SIG-M5 (cell line): ENCODE measurements at regions not wholly inside any gene's neighbourhood (a gene's known extent, or its start where the extent isn't known, plus 50 kb on each side); places are given as distances from the start of the nearest gene placed in this dataset.

Source experiments
- DNase-seq: peaks from one replicate; lab custom pipeline; 2025; lab: John Stamatoyannopoulos, UW

DNA sequence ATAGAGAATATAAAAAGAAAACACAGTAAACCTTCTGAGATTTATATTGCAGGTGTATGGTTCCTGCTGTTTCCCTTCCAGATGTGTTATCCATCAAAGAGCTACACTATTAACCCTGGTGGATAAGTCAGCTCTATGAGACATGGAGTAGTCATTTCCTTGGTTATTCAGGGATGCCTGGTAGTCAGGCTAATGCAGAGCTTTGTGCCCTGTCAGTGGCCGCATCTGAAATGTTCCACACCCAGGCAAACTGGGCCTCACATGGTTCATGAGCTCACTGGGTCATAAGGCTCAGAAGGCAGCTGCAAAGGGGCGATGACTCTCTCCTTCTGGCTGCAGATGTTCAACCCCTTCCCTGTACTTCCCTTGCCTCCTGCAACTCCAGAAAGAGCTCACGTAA, 473.6 kb downstream of the EPHA7 start:
- no peak for DNase-seq

DNA sequence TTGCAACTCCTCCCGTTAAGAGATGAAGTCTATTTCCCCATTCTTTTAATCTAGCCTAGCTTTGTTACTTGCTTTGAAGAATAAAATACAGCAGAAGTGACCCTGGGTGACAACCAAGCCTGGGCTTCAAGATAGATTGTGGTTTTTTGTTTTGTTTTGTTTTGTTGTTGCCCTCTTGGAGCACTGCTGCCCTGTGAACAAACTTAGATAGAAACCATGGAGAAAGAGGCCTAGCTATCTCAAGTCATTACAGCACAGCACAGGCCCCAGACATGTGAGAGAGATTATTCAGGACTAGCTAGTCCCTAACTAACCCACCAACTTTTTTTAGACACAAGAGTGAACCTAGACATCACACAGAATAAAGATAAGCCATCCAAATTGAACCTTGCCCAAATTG, 475.2 kb downstream of the EPHA7 start:
- DNase-seq: no peak

DNA sequence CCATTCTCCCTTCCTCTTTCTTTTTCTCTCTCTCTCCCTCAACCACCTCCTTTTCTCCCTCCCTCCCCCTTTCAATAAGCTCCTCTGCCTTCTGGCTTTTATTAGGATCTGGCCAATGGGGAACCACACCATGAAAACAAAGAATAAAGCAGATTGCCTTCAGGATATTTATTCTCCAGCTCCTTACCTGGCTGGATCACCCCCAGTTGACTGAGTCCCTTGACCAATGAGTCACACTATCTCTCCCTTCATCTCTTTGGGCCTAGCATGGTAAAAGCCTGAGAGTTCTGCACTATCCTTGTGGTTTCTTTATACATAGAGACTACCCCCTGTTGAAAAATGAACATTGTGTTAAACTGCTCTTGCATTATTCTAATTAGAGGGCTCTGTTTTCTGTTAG, 476.8 kb downstream of the EPHA7 start:
- DNase-seq: no peak

DNA sequence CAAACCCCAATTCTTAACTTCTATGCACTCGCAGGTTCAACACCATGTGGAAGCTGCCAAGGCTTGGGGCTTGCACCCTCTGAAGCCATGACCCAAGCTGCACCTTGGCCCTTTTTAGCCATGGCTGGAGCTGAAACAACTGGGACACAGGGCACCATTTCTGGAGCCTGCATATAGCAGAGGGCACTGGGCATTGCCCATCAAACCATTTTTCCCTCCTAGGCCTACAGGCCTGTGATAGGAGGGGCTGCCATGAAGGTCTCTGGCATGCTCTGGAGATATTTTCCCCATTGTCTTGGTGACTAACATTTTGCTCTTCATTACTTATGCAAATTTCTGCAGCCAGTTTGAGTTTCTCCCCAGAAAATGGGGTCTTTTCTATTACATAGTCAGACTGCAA, 484.7 kb downstream of the EPHA7 start:
- DNase-seq: no peak

DNA sequence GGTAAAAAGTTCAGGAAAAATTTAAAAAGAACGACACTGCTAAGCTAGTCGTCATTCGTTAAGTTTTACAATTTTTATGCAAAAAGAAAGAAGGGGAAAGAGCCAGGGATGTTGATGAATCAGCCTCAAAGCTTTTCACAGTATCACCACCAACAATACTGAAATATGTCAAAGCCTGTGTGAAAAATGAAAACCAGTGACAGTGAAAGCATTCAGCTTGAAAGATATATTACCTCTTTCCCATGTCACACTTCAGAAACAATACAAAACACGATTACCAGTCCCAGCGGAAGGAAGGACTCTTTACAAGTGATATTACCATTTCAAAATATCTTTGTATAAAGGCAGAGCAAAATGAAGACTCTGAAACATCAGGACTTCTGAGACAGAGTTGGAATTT, 489.2 kb downstream of the EPHA7 start:
- DNase-seq: no peak

DNA sequence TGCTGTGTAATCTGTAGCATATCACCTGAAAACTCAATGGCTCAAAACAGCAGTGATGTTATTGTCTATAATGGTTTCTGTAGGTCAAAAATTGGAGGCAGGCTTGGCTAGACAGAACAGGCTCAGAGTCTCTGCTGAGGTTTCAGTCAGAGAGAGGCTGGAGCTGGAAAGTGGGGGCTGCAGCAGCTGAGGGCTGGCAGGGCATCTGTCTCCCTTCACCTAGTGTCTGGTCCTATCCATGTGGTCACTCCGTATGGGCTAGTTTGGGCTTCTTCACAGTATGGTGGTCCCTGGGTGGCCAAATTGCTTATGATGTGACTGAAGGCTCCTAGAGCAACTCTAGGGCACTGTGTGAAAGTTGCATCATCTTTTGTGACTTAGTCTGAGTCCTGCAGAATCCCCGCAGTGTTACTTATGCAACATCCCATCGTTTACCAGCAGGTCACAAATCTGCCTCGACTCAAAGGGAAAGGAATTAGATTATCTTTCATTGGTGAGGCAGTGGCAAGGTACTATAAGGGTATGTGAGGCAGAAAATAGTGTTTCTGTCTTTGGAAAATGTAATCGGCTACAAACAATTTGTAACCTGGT, 497.0 kb downstream of the EPHA7 start:
- DNase-seq: no peak

DNA sequence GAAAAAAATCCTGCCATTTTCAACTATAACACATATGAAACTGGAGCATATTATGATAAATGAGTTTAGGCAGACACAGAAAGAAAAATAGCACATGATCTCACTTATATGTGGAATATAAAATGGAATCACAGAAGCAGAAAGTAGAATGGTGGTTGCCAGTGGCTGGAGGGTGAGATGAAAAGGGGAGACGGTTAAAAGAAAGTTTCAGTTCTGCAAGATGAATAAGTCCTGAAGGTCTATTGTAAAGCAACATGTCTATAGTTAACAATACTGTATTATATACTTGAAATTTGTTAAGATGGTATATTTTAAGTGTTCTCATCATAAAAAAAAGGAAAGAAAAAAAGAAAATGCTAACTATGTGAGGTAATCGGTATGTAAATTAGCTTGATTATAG, 503.9 kb downstream of the EPHA7 start:
- DNase-seq: no peak

DNA sequence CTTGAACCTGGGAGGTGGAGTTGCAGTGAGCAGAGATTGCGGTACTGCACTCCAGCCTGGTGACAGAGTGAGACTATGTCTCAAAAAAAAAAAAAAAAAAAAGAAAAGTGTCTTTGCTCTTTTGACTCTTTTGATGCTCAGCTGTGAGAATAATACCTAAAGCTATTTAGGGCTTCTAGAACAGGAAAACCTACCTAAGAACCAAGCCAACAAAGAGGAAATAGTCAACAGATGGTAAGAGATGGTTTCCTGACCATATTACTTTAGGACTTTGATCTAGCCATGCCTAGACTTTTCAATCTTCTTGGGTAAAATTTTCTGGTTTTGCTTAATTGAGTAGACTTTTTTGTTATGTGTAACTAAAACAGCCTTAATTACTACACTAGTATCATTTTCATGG, 508.1 kb downstream of the EPHA7 start:
- DNase-seq: no peak

DNA sequence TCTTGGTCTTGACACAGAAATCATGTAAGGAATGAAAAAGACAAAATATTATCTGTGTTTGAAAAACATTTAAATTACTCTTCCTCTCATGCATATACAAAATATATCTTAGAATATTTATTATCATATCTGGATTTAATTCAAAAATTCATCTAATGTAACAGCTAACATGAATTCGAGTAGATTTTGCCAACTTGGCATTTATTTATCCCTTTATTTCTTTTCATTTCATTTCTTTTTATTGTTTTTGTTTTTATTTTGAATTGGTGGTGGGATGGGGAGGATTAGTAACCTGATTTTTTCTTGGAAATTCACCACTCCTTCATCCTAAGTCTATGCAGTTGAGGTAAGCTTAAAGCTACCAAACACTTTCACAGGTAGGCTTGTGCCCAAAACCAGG, 508.7 kb downstream of the EPHA7 start:
- DNase-seq: no peak

DNA sequence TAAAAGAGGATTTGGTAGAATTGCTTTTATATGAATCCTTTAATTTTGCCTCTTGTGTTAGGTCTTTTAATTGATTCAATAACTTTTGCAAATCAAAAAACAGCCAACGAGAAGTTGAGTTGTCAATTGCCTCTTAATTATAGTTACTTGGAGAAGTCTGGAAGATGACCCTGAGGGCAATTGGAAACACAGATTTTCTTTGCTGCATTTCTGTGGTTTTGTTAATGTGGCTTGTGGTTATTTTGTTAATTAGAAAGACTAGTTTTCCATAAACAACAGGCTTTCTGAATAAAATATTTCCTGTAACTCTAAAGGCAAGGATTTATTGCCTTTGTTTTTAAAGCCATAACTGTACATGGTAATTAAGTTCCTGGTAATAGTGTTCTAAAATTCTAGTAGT, 513.0 kb downstream of the EPHA7 start:
- DNase-seq: no peak

DNA sequence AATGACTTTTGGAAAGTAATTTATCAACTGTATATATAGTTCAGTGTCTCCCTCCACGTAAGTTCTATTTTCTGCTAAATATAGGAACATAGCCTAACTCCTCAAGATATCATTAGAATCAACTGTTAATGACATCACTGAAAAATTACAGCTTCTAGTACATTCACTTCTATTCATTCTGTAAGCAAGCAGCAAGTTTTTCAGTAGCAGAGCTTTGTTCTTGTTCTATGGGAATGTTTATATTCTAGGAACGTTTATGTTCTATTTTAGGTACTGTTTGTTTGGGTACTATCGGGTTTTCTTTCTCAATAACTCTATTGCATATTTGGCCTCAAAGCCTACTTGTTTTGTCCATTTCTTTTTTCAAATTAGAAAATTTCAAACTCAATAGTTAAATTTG, 525.6 kb downstream of the EPHA7 start:
- no peak for DNase-seq

DNA sequence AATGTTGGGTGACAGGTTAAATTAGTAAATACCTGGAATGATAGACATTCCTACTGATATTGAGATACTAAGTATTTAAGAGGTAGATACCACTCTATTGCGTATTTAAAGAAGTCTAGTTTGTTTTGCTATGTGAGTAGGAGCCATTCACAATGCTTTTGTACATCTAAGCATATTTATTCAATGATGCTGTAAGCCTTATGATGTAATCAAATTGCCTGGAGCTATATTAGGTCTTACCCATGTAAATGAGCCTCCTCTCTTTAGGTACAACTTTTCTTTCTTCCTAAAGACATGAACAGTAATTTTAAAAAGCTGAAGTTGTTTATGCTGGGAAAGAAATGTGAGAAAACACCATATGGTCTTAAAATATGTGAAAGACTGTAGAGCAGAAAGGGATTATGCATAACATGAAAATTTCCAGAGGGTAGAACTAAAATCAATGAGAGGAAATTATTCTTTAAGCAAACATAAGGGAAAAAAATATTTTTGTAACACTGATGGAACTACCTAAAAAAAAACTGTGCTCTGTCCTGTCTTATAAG, 526.7 kb downstream of the EPHA7 start:
- no peak for DNase-seq

DNA sequence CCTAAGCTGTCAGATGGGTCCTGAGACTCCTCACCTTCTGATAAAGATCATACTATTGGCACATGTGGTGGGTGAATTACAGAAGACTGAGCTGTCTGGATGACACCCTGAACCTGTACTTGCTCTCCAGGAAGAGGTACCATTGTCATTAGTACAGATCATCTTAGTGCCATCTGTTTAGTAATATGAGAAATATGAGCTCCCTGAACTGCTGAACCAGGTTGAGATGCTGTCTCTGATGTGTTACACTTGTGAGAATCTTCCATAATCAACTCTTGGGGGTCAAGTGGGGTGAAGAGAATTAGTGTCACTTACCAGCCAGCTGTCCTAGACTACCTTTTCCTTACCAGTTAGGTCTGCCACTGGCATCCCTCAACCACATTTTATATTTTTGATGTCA, 531.0 kb downstream of the EPHA7 start:
- DNase-seq: no peak

DNA sequence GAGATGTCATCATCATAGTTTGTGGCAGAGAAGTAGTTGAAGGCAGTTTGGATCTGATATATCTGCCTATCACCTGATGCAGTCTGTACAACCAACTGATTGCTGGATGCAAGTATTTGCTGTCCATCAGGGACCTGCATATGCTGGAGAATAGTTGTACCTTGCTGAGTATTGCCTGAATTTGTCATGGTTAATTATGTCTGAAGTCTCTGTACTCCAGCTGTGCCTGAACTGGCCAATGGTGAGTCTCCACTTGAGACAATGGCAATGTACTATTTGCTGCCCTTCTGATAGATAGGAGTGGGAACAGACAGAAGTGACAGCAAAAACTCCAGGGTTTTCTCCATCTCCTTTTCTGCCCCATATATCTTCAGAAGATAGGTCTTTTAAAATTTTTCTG, 531.5 kb downstream of the EPHA7 start:
- no peak for DNase-seq

DNA sequence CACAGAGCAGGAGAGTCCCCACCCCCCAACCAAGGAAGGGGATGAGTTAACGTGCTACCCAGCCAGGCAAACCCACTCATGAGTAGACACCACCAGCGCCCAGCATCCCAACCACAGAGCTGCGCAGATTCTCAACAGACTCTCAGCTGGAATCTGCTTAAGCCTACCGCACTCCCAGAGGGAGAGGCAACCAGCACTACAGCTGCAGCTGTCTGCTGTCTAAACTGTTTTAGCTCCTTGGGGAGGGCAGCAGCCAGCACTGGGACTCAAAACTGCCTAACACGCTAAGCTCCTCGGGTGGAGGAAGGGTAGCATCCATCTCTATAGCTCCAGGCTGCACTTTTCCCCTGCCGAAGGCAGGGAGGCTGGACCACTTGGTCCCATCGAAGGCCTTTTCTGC, 539.8 kb downstream of the EPHA7 start:
- no peak for DNase-seq

DNA sequence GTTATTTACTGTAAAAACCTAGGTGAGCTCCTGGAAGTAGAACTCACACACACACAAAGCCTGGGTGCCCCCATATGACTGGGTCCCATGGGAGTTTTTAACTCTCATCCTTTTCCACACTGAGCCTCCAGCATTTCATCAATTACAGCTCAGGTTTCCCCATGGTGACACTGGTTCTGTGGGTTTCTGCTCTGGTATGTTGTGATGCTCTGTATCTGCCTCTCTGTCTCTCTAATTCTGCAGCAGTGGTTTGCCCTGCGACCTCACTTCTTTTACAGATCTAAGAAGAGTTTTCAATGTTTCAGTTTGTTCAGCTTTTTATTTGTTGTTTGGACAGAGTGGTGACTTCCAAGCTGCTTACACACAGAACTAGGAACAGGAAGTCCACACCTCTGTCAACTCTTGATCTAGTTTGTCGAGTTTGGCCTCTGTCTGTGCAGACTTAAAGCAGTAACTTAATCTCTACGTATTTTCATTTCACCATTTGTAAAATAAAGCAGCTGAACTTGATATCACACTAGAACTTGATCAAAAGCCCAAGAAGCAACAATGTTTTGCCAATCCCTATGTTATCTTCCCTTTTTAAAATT, 554.3 kb downstream of the EPHA7 start:
- no peak for DNase-seq

DNA sequence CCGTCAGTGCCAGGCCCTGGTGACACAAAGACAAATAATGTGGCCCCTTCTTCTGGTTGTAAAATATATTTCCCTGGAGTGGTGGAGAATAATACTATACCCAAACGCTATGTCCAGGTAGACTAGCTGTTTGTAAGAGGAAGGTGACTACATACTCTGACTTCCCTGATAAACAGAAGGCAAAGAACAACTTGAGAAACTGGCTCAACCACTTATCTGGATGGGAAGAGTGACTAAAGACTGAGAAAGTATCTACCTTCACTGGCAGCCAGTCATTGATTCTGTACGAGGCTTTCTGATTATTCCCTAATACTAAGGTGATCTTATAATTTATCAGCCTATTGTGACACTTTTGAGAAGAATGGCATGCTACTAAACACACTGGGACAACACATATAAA, 569.7 kb downstream of the EPHA7 start:
- DNase-seq: no peak

DNA sequence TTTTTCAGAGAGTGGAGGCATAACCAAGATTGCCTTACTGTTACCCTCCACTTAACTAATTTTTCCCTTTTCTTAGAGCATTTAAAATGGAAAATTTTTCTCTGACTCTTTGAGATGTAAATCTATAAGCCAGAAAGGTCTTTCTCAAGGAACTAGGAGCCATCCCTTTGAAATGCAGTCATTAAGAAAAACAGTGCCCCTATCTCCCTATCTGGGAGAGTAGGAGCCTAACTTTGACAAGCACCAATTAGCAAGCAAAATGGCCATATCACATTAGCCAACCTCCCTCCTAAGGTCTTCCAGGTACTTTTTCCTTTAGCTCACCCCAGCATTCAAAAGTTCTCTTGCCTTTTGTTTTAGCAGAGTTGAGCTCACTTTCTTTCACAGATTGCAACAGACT, 570.5 kb downstream of the EPHA7 start:
- DNase-seq: no peak

DNA sequence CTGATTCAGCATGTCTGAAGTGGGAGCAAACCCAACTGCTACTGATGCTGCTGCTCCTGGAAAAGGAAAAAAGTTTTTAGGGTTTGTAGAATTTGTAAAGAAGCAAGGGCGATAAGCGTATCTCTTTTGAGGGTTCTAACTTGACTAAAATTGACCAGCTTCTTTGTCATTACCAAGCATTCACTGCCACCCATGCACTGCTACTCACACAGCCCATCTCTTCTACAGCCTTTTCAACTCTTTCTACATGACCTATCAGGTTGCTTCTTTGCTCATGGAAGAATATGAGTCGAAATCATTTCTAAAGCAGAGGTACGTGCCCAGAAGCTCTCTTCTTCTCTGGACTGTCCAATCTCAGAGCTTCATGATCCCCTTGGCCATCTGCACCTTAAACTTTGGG, 570.9 kb downstream of the EPHA7 start:
- DNase-seq: no peak

DNA sequence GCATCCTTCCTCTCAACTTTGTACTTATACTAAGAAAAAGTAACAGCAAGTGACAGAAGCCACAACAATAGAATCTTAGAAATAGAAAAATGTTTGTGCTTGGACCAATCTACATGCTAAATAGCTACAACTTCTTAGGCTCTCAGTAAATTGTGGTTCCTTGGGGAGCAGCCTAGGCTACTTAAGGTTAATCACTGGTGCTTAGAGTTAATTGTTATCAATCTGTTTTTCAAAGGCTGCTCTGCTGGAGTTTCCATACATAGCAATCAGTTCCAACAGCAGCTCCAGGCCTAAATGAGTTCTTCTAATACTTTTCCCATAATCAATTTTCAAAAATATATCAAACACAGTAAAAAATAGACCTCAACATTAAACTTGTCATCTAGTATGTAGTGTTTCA, 571.4 kb downstream of the EPHA7 start:
- DNase-seq: no peak

DNA sequence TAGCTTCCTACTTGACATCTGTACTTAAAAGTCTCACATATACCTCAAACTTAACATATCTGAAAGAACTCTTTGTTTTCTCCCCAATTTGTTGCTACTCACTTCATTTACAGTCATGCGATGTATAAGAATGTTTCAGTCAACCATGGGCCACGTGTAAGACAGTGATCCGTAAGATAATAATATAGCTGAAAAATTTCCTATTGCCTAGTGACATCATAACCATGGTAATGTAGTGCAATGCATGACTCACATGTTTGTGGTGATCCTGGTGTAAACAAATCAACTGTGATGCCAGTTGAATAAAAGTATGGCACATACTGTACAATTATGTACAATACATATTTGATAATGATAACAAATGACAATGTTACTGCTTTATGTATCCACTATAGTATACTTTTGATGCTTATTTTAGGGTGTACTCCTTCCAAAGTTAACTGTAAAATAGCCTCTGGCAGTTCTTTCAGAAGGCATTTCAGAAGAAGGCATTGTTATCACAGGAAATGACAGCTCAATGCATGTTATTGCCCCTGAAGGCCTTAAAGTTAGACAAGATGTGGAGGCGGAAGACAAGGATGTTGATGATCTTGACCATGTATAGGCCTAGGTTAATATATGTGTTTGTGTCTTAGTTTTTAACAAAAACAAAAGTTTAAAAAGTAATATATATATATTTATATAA, 579.0 kb downstream of the EPHA7 start:
- DNase-seq: no peak

DNA sequence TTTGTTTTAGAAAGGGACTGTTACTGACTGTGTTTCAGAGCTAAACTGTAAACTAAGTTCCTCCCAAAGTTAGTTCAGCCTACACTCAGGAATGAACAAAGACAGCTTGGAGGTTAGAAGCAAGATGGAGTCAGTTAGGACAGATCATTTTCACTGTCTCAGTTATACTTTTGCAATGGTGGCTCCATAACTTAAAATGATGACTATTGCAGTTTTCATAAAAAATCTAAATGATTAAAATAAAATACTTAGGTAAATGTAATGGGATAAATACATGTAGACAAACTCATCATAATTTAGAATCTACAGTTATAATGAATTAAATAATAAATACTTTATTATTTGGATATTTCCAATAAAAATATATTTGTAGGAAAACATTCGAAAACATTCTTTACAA, 590.6 kb downstream of the EPHA7 start:
- DNase-seq: no peak

DNA sequence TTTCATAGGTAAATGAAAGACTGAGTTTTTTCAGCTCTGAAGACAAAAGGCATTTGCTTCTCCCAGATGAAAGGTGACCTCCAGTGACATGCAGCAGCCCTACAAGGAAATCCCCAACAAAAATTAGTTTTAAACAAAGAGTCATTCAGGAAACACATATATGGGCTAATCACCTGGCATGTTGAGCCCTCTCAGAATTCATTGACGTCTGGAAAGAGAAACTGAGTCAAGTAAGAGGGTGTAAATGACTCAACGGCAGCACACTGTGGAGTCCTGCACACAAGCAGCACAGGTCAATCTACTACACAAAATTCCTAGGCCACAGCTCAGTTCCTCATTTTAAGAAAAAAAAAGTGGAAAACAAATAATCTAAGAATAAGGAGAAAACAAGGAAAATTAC, 592.3 kb downstream of the EPHA7 start:
- DNase-seq: no peak

DNA sequence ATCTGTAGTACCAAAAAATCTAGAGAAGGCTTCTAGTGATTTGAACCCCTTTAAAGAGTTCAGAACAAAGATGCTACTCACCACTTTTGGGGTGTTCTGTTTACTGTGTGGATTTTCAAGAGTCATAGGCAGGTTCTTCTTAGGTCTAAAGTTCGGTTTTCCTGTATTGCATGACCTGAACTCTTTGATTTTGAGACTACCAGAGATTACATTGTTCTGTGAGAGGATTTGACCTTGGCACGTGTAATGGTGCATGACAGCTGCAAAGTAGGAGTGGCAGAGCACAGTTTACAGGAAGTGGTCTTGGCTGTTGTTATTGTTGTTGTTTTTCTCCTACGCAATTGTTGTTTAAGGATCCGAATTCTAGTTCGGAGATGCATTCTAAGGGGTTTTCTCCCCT, 592.7 kb downstream of the EPHA7 start:
- no peak for DNase-seq
